ENCODE measurements at regions not wholly inside any gene's neighbourhood (a gene's known extent, or its start where the extent isn't known, plus 50 kb on each side); places are given as distances from the start of the nearest gene placed in this dataset.
"Not testable (repeated sequence)": the region's sequence is repeated elsewhere in the genome, so short reads cannot be mapped to it uniquely, and the experiment has no call there.

- intact Hi-C loops (cut with micrococcal nuclease) = no loop called here
- no peak for DNase-seq
- Mint-ChIP-seq H3K4me3 (no peak overlapping the region), H3K4me1 (ENCODE audit: low read depth) (no peaks in the 10 kb centered on the region), H3K27me3 (ENCODE audit: low read depth) (no peaks in the 10 kb centered on the region), H3K9me3 (peaks cover 9% of the 10 kb centered on the region), H3K36me3 (ENCODE audit: low read depth) (peaks cover 24% of the 10 kb centered on the region), H3K27ac (no peak overlapping the region)
- CTCF ChIA-PET = no interaction called here
These were observed 237.6 kb downstream of the TANC2 start for GRCh38 chr17:63203652-63204051.

- no peak overlapping the region for H3K27ac Mint-ChIP-seq
- CTCF ChIA-PET = no interaction called here
- no peaks in the 10 kb centered on the region for H3K27me3 Mint-ChIP-seq (ENCODE audit: low read depth)
- peaks cover 1% of the 10 kb centered on the region for H3K9me3 Mint-ChIP-seq
- intact Hi-C loops (cut with micrococcal nuclease) = no loop called here
- H3K4me3 Mint-ChIP-seq = no peak overlapping the region
- no peak for DNase-seq
- no peaks in the 10 kb centered on the region for H3K4me1 Mint-ChIP-seq (ENCODE audit: low read depth)
- peaks cover 1% of the 10 kb centered on the region for H3K36me3 Mint-ChIP-seq (ENCODE audit: low read depth)
These were observed 224.2 kb downstream of the CYB561 start for GRCh38 chr17:63221939-63222338.

- no peaks in the 10 kb centered on the region for H3K27me3 Mint-ChIP-seq (ENCODE audit: low read depth)
- DNase-seq = peak; percentile 44
- intact Hi-C loops (cut with micrococcal nuclease) = no loop called here
- H3K27ac Mint-ChIP-seq = no peak overlapping the region
- H3K9me3 Mint-ChIP-seq = peaks cover 1% of the 10 kb centered on the region
- no peaks in the 10 kb centered on the region for H3K4me1 Mint-ChIP-seq (ENCODE audit: low read depth)
- no peak overlapping the region for H3K4me3 Mint-ChIP-seq
- H3K36me3 Mint-ChIP-seq (ENCODE audit: low read depth) = peaks cover 1% of the 10 kb centered on the region
- CTCF ChIA-PET = interaction anchor here (1.0 kb wide), 1 partner anchor 25 kb away, joined by 3 read pairs; no protein-coding TSS in a partner anchor
These were observed 223.5 kb downstream of the CYB561 start for GRCh38 chr17:63222655-63223054.

GRCh38 chr17:63223212-63223911 lies 222.7 kb downstream of the CYB561 start:
- Mint-ChIP-seq H3K4me3 (no peak overlapping the region), H3K27me3 (ENCODE audit: low read depth) (no peaks in the 10 kb centered on the region), H3K27ac (no peak overlapping the region), H3K9me3 (peaks cover 1% of the 10 kb centered on the region), H3K4me1 (ENCODE audit: low read depth) (no peaks in the 10 kb centered on the region), H3K36me3 (ENCODE audit: low read depth) (peaks cover 1% of the 10 kb centered on the region)
- DNase-seq = no peak
- CTCF ChIA-PET = interaction anchor here (1.0 kb wide), 1 partner anchor 26 kb away, joined by 3 read pairs; no protein-coding TSS in a partner anchor
- intact Hi-C loops (cut with micrococcal nuclease) = no loop called here

GRCh38 chr17:63224644-63225043 lies 221.5 kb downstream of the CYB561 start:
- Mint-ChIP-seq H3K9me3 (peaks cover 1% of the 10 kb centered on the region), H3K27me3 (ENCODE audit: low read depth) (no peaks in the 10 kb centered on the region), H3K36me3 (ENCODE audit: low read depth) (peaks cover 1% of the 10 kb centered on the region), H3K4me1 (ENCODE audit: low read depth) (no peaks in the 10 kb centered on the region), H3K27ac (no peak overlapping the region), H3K4me3 (no peak overlapping the region)
- DNase-seq = no peak
- intact Hi-C loops (cut with micrococcal nuclease) = no loop called here
- CTCF ChIA-PET = no interaction called here

GRCh38 chr17:63226720-63227119 lies 219.4 kb downstream of the CYB561 start:
- peaks cover 10% of the 10 kb centered on the region for H3K36me3 Mint-ChIP-seq (ENCODE audit: low read depth)
- DNase-seq; H3K27ac Mint-ChIP-seq; H3K4me3 Mint-ChIP-seq; H3K27me3 Mint-ChIP-seq (ENCODE audit: low read depth); intact Hi-C loops (cut with micrococcal nuclease); H3K4me1 Mint-ChIP-seq (ENCODE audit: low read depth); CTCF ChIA-PET: not testable (repeated sequence)
- peaks cover 15% of the 10 kb centered on the region for H3K9me3 Mint-ChIP-seq

GRCh38 chr17:63231015-63231620 lies 215.0 kb downstream of the CYB561 start:
- H3K4me3 Mint-ChIP-seq; intact Hi-C loops (cut with micrococcal nuclease); H3K4me1 Mint-ChIP-seq (ENCODE audit: low read depth); CTCF ChIA-PET; H3K27me3 Mint-ChIP-seq (ENCODE audit: low read depth); DNase-seq; H3K27ac Mint-ChIP-seq: not testable (repeated sequence)
- Mint-ChIP-seq H3K9me3 (peaks cover 17% of the 10 kb centered on the region), H3K36me3 (ENCODE audit: low read depth) (peaks cover 15% of the 10 kb centered on the region)

GRCh38 chr17:63232565-63233310 lies 213.4 kb downstream of the CYB561 start:
- H3K9me3 Mint-ChIP-seq = peaks cover 16% of the 10 kb centered on the region
- H3K4me1 Mint-ChIP-seq (ENCODE audit: low read depth) = no peaks in the 10 kb centered on the region
- no peak for DNase-seq
- intact Hi-C loops (cut with micrococcal nuclease) = no loop called here
- H3K27me3 Mint-ChIP-seq (ENCODE audit: low read depth) = no peaks in the 10 kb centered on the region
- H3K36me3 Mint-ChIP-seq (ENCODE audit: low read depth) = peaks cover 14% of the 10 kb centered on the region
- no peak overlapping the region for H3K4me3 Mint-ChIP-seq
- no peak overlapping the region for H3K27ac Mint-ChIP-seq
- CTCF ChIA-PET = interaction anchor here (0.6 kb wide), 1 partner anchor 175 kb away, joined by 5 read pairs; no protein-coding TSS in a partner anchor

- no peak overlapping the region for H3K4me3 Mint-ChIP-seq
- H3K9me3 Mint-ChIP-seq = no peaks in the 10 kb centered on the region
- intact Hi-C loops (cut with micrococcal nuclease) = no loop called here
These were observed 206.0 kb downstream of the CYB561 start for GRCh38 chr17:63240106-63240505.

GRCh38 chr17:63246344-63246743 lies 199.8 kb downstream of the CYB561 start:
- no peak for DNase-seq
- H3K27ac Mint-ChIP-seq = no peak overlapping the region
- CTCF ChIA-PET = no interaction called here

More at GRCh38 chr17:63240106-63240505, 206.0 kb downstream of the CYB561 start:
- CTCF ChIA-PET = no interaction called here
- no peaks in the 10 kb centered on the region for H3K4me1 Mint-ChIP-seq (ENCODE audit: low read depth)
- H3K27me3 Mint-ChIP-seq (ENCODE audit: low read depth) = no peaks in the 10 kb centered on the region
- H3K36me3 Mint-ChIP-seq (ENCODE audit: low read depth) = peaks cover 12% of the 10 kb centered on the region
- no peak for DNase-seq
- H3K27ac Mint-ChIP-seq = no peak overlapping the region

GRCh38 chr17:63247706-63248105 lies 198.4 kb downstream of the CYB561 start:
- intact Hi-C loops (cut with micrococcal nuclease) = no loop called here
- Mint-ChIP-seq H3K4me1 (ENCODE audit: low read depth) (no peaks in the 10 kb centered on the region), H3K27ac (no peak overlapping the region), H3K4me3 (no peak overlapping the region), H3K27me3 (ENCODE audit: low read depth) (no peaks in the 10 kb centered on the region), H3K9me3 (no peaks in the 10 kb centered on the region), H3K36me3 (ENCODE audit: low read depth) (no peaks in the 10 kb centered on the region)
- CTCF ChIA-PET = no interaction called here
- no peak for DNase-seq

More at GRCh38 chr17:63246344-63246743, 199.8 kb downstream of the CYB561 start:
- Mint-ChIP-seq H3K27me3 (ENCODE audit: low read depth) (no peaks in the 10 kb centered on the region), H3K4me3 (no peak overlapping the region), H3K9me3 (no peaks in the 10 kb centered on the region), H3K36me3 (ENCODE audit: low read depth) (no peaks in the 10 kb centered on the region), H3K4me1 (ENCODE audit: low read depth) (no peaks in the 10 kb centered on the region)
- intact Hi-C loops (cut with micrococcal nuclease) = no loop called here

- CTCF ChIA-PET = interaction anchor here (0.7 to 1.5 kb wide), 2 partner anchors 19 to 72 kb away, joined by 3 read pairs; no protein-coding TSS in a partner anchor
- Mint-ChIP-seq H3K36me3 (ENCODE audit: low read depth) (no peaks in the 10 kb centered on the region), H3K4me3 (no peak overlapping the region), H3K27ac (no peak overlapping the region), H3K27me3 (ENCODE audit: low read depth) (no peaks in the 10 kb centered on the region), H3K9me3 (no peaks in the 10 kb centered on the region), H3K4me1 (ENCODE audit: low read depth) (no peaks in the 10 kb centered on the region)
- intact Hi-C loops (cut with micrococcal nuclease) = no loop called here
- DNase-seq = no peak
These were observed 196.7 kb downstream of the CYB561 start for GRCh38 chr17:63249256-63250004.

Data from activated naive CD4-positive, alpha-beta T cell treated with anti-CD3 and anti-CD28 coated beads for 36 hours (primary cell).